A673 (cell line): ENCODE measurements at regions not wholly inside any gene's neighbourhood (a gene's known extent, or its start where the extent isn't known, plus 50 kb on each side); places are given as distances from the start of the nearest gene placed in this dataset.

Source experiments
- BruUV-seq: library from RNA; stranded (reverse); fragments of 400-500 nt; replicated peaks from 2 replicates; lab custom pipeline; 2021; lab: Mats Ljungman, UMichigan
- CTCF ChIA-PET: fragments of 300-600 bp; sonication (Branson Sonifier 250); formaldehyde crosslinking; loops from one replicate; lab custom pipeline; 2022; ENCODE audit warnings: antibody characterized with exemption; lab: Charles Lee
- POLR2A ChIA-PET: fragments of 300-600 bp; sonication (Branson Sonifier 250); formaldehyde crosslinking; loops from one replicate; lab custom pipeline; 2022; ENCODE audit warnings: antibody characterized with exemption; ENCODE audit not compliant: low non-redundant PET; lab: Charles Lee
- DNase-seq: peaks from one replicate; pipeline ENCODE4 v3.0.0-alpha.2; 2015; ENCODE audit warnings: low spot score
- H3K27ac ChIP-seq: fragments of 200-600 bp; sonication (generic); 2 replicates; pipeline ENCODE4 v1.5.1; 2016; ENCODE audit warnings: mixed run types, low read depth, mild to moderate bottlenecking, mixed read lengths, antibody characterized with exemption, low read length; ENCODE audit not compliant: poor library complexity, severe bottlenecking
- H3K27me3 ChIP-seq: fragments of 200-600 bp; sonication (generic); replicated peaks from 2 replicates; pipeline ENCODE4 v1.6.1; 2017; ENCODE audit warnings: mixed run types, low read depth, mild to moderate bottlenecking, mixed read lengths, antibody characterized with exemption, low read length; ENCODE audit not compliant: insufficient read depth, poor library complexity
- H3K36me3 ChIP-seq: fragments of 200-600 bp; sonication (generic); 2 replicates; pipeline ENCODE4 v1.6.1; 2016; ENCODE audit warnings: mixed run types, mild to moderate bottlenecking, mixed read lengths, antibody characterized with exemption, low read length; ENCODE audit not compliant: insufficient read depth, poor library complexity, severe bottlenecking
- H3K4me1 ChIP-seq: fragments of 200-600 bp; sonication (generic); 2 replicates; pipeline ENCODE4 v1.6.1; 2017; ENCODE audit warnings: mixed run types, mild to moderate bottlenecking, mixed read lengths, antibody characterized with exemption, low read length; ENCODE audit not compliant: insufficient read depth, poor library complexity, severe bottlenecking
- H3K4me3 ChIP-seq: fragments of 200-600 bp; sonication (generic); 2 replicates; pipeline ENCODE4 v1.5.1; 2016; ENCODE audit warnings: low read depth, mixed run types, mild to moderate bottlenecking, mixed read lengths, low read length; ENCODE audit not compliant: poor library complexity, severe bottlenecking
- H3K9me3 ChIP-seq: fragments of 200-600 bp; sonication (generic); 2 replicates; pipeline ENCODE4 v1.6.1; 2016; ENCODE audit warnings: mixed run types, low read depth, mild to moderate bottlenecking, mixed read lengths, antibody characterized with exemption, low read length; ENCODE audit not compliant: poor library complexity, severe bottlenecking
- CTCF ChIP-seq: fragments of 300-800, 200-600 bp; sonication (generic); conservative IDR thresholded peaks from 2 replicates; pipeline ENCODE4 v1.5.1; 2017; ENCODE audit warnings: low read depth, mild to moderate bottlenecking, antibody characterized with exemption, low read length, moderate library complexity, mixed read lengths
- EZH2 ChIP-seq: fragments of 200-600 bp; sonication (generic); IDR thresholded peaks from 2 replicates; pipeline ENCODE4 v1.6.1; 2017; ENCODE audit warnings: borderline replicate concordance, low read depth, mild to moderate bottlenecking, mixed read lengths, antibody characterized with exemption, low read length; ENCODE audit not compliant: poor library complexity, severe bottlenecking
- intact Hi-C: fragments of 100-400 bp; cut with micrococcal nuclease; formaldehyde crosslinking; loops from one replicate; pipeline ENCODE4 v1.10.0; 2022; ENCODE audit not compliant: unreplicated experiment

GRCh38 chr3:5448246-5448645 is 260.7 kb downstream of the EDEM1 start:
- Histone ChIP-seq H3K4me3 (no peak overlapping the region), H3K4me1 (no peaks in the 10 kb centered on the region), H3K36me3 (no peaks in the 10 kb centered on the region), H3K27ac (no peak overlapping the region), H3K27me3 (no peaks in the 10 kb centered on the region), H3K9me3 (no peaks in the 10 kb centered on the region)
- intact Hi-C loops = no loop called here
- POLR2A ChIA-PET = no interaction called here
- CTCF ChIA-PET = no interaction called here
- DNase-seq = no peak
- TF ChIP-seq CTCF (no peak), EZH2 (no peak)
- BruUV-seq = no TSS peak

GRCh38 chr3:5448816-5449215 is 261.3 kb downstream of the EDEM1 start:
- Histone ChIP-seq H3K36me3 (no peaks in the 10 kb centered on the region), H3K9me3 (no peaks in the 10 kb centered on the region), H3K27me3 (no peaks in the 10 kb centered on the region), H3K4me1 (no peaks in the 10 kb centered on the region), H3K27ac (no peak overlapping the region), H3K4me3 (no peak overlapping the region)
- ChIA-PET POLR2A (no interaction called here), CTCF (no interaction called here)
- BruUV-seq = no TSS peak
- intact Hi-C loops = no loop called here
- DNase-seq = no peak
- TF ChIP-seq EZH2 (no peak), CTCF (no peak)

GRCh38 chr3:5456199-5456598 is 268.7 kb downstream of the EDEM1 start:
- POLR2A ChIA-PET = no interaction called here
- H3K27me3 ChIP-seq = no peaks in the 10 kb centered on the region
- intact Hi-C loops = no loop called here
- H3K4me1 ChIP-seq = no peaks in the 10 kb centered on the region
- no peak overlapping the region for H3K27ac ChIP-seq
- no peak for DNase-seq
- no peaks in the 10 kb centered on the region for H3K36me3 ChIP-seq
- H3K4me3 ChIP-seq = no peak overlapping the region
- no peak for TF ChIP-seq CTCF
- no peak for TF ChIP-seq EZH2
- CTCF ChIA-PET = no interaction called here
- no peaks in the 10 kb centered on the region for H3K9me3 ChIP-seq
- BruUV-seq = no TSS peak

GRCh38 chr3:5458526-5458925 is 271.0 kb downstream of the EDEM1 start:
- intact Hi-C loops = no loop called here
- Histone ChIP-seq H3K27me3 (no peaks in the 10 kb centered on the region), H3K27ac (no peak overlapping the region), H3K36me3 (no peaks in the 10 kb centered on the region), H3K9me3 (no peaks in the 10 kb centered on the region), H3K4me3 (no peak overlapping the region), H3K4me1 (no peaks in the 10 kb centered on the region)
- no TSS peak for BruUV-seq
- POLR2A ChIA-PET = no interaction called here
- CTCF ChIA-PET = no interaction called here
- no peak for TF ChIP-seq EZH2
- TF ChIP-seq CTCF = no peak
- no peak for DNase-seq
